ENCODE measurements at regions not wholly inside any gene's neighbourhood (a gene's known extent, or its start where the extent isn't known, plus 50 kb on each side); places are given as distances from the start of the nearest gene placed in this dataset.
"Not testable (repeated sequence)": the region's sequence is repeated elsewhere in the genome, so short reads cannot be mapped to it uniquely, and the experiment has no call there.

DNA sequence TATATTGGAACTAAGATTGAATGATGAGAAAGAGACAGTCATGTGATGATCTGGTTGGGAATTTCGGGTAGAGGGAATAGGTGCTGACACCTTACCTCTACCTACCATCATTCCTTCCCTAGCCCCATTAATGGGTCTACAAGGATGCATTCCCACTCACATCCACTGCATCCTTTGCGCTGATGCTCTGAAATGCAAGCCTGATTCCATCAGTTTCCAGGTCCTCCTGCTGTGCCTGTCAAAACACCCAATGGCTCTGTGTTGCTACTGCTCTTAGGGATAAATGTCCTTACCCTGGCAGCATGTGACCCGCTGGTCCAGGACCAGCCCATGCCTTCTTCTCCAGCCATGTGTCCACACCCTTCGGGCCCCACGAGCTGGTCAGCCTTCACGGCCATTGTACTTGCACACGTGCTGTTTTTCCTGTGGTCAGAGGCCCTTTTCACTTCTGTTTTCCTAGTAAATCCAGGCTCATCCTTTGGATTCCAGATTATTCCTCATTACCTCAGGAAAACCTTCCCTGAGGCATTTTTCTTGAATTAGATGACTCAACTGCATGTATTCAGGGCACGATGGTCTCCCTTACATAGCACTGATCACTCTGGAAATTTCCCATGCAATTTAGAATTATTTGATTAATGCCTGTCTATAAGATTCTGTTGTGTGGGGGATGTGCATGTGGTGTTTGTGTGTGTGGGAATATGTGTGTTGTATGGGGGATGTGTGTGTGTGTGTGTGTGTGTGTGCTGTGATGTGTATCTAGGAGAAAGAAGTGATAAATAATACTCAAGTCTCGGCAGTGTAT lies 185.0 kb downstream of the DIRAS2 start:
- no peak for DNase-seq

- no peak for DNase-seq
These were observed 184.1 kb downstream of the DIRAS2 start for GRCh38 chr9:90458485-90458884.

- no peak for DNase-seq
These were observed 183.3 kb downstream of the DIRAS2 start for GRCh38 chr9:90459321-90459720.

GRCh38 chr9:90460220-90460619 lies 182.4 kb downstream of the DIRAS2 start:
- no peak for DNase-seq

DNA sequence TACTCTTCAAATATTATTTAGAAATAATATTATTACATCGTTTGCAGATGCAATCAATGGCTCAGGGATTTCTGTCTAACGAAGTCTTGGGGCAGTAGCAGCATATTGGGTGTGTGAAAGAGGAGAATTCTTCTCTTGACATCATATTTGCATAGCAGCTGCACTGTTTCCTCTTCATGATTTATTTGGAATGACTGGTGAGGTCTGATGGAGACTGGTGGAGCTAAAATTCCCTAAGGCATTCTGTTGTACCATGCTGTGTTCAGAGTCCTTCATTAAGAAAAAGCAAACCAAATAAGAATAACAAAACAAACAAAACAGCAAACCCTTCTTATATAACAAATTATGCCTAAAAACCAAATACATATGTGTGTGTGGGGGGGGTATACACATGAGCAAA lies 177.6 kb downstream of the DIRAS2 start:
- no peak for DNase-seq

GRCh38 chr9:90466441-90466840 lies 176.2 kb downstream of the DIRAS2 start:
- no peak for DNase-seq

DNA sequence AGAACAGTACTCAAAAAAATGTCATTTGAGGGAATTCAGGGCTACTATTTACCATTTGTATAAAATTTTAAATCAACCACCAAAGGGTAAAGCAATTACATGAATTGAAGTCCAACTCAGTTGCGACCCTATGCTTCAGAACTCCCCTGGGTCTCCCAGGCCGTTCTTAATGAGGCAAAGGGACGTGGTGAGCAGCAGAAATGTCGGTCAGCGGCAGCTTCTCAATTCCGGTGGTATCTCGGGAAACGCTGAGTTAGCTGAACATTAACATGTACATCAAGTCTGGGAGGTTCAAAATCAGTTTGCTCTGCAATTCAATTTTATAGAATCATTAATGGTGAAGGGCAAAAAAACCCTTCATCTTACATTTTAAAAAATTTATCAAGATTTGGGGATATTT lies 173.2 kb downstream of the DIRAS2 start:
- DNase-seq: no peak

DNA sequence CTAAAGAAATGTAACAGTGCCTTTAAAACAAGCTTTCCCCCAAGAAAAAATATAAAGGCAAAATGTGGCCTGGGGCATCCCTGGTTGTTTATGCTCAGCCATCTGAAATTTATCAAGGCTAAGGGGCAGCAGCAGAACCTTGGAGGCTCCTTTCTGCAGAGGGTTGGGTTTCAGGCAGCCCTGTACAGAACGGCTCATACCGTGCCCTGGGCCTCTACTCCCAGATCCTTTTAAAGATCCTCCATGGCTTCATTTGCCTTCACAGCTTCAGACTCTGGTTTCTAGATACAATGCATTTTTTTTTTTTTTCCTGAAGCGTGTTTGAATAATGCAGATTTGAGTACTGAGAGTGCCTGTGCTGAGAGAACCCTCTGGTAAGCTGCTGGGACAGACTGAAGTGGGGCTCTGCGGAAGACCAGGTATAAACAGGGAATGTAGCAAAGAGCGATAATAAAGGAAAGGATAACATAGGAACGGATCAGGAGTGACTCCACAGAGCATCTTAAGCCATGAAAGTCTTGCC lies 172.7 kb downstream of the DIRAS2 start:
- DNase-seq: no peak

GRCh38 chr9:90476058-90476457 lies 166.6 kb downstream of the DIRAS2 start:
- DNase-seq: no peak

GRCh38 chr9:90477535-90477934 lies 165.1 kb downstream of the DIRAS2 start:
- no peak for DNase-seq

- DNase-seq: no peak
These were observed 163.8 kb downstream of the DIRAS2 start for GRCh38 chr9:90478821-90479220.

DNA sequence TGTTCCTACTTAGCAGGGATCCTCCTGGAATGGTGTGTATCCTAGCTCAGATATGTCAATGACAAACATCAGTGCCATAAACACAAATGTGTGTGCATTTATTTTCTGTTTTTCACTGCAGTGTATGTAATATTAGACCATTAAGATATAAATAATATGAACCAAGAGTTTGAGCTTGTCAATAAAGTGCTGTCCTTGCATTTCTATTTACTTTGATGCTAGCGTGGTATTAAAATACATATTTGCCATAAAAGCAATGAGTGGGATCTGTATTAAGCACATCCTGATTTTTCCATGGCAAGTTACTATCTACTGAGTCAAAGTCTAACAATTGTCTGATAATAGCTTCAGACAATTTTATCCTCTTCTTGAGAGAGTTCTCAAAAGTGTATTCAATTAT lies 157.6 kb downstream of the DIRAS2 start:
- DNase-seq: no peak

DNA sequence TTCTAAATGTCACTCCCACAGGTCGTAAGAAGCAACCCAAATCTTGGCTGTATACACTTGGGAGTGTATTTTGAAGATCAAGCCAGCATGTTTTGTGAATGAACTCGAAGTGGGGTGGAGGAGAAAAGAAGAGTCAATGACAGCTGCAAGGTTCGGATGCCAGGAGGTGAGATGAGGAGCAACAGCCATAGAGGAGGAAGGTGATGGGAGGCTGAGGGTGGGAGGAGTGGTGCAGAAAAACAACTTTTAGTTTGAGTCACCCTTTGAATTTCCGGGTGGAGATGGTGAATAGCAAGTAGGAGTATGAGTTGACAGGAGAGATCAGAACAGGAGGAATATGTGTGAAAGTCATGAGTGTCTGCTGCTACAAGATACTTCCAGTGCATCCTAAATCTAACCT lies 153.6 kb downstream of the DIRAS2 start:
- no peak for DNase-seq

- DNase-seq: no peak
These were observed 142.9 kb downstream of the DIRAS2 start for GRCh38 chr9:90499761-90500160.

DNA sequence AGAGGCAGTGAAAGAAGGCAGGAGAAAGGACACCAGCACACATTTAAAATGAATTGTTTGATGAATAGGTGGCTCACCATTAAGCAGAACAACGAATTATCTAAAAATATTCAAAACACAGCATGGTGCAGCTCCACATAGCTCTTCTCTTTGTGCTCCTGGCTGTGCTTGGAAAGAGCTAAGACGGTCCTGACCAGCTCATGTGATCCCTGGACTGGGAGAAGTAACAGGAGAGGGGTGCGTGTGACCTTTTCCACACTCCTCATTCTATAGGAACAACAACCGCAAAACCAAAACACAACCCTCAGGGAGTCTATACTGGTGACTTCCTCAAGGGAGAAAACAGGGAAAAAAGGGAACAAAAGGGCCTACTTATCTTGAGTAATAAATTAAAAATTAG lies 140.5 kb downstream of the DIRAS2 start:
- DNase-seq: no peak

- DNase-seq: no peak
These were observed 138.1 kb downstream of the DIRAS2 start for GRCh38 chr9:90504486-90504885.

GRCh38 chr9:90505695-90506094 lies 136.9 kb downstream of the DIRAS2 start:
- DNase-seq: no peak

DNA sequence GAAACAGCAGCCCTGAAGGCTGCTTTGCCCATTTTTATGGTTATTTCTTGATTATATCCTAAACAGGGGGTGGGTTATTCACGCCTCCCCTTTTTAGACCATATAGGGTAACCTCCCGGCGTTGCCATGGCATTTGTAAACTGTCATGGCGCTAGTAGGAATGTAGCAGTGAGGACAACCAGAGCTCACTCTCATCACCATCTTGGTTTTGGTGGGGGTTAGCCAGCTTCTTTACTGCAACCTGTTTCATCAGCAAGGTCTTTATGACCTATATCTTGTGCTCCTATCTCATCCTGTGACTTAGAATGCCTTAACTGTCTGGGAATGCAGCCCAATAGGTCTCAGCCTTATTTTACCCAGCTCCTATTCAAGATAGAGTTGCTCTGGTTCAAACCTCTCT lies 136.2 kb downstream of the DIRAS2 start:
- not testable (repeated sequence) for DNase-seq

- no peak for DNase-seq
These were observed 135.0 kb downstream of the DIRAS2 start for GRCh38 chr9:90507621-90508020.

DNA sequence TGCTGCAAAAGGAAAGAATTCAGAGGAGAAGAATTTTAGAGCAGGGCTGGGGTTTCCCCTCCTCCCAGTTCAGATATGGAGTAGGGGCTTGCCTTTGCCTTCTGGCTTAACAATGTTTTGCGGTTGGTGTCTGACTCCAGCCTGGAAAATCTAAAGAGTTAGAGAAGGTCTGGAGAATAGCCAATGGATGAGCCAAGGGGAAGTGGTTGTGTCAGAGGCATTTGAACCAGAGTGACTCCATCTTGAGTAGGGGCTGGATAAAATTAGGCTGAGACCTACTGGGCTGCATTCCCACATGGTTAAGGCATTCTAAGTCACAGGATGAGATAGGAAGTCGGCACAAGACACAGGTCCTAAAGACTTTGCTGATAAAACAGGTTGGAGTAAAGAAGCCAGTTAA lies 133.7 kb downstream of the DIRAS2 start:
- no peak for DNase-seq

DNA sequence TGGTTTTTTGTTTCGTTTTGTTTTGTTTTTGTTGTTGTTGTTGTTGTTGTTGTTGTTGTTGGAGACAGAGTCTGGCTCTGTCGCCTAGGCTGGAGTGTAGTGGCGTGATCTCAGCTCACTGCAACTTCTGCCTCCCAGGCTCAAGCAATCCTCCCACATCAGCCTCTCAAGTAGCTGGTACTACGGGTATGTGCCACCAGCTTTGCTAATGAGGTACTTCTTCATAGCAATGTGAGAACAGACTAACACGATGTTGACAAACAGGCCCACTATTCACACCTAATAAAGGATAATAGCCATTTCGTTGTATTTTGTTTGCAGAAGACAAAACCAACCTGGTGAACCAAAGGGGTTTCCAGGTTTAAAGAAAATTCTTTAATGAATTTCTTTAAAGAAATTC lies 130.9 kb downstream of the DIRAS2 start:
- no peak for DNase-seq

- DNase-seq: no peak
These were observed 127.7 kb downstream of the DIRAS2 start for GRCh38 chr9:90514877-90515276.

DNA sequence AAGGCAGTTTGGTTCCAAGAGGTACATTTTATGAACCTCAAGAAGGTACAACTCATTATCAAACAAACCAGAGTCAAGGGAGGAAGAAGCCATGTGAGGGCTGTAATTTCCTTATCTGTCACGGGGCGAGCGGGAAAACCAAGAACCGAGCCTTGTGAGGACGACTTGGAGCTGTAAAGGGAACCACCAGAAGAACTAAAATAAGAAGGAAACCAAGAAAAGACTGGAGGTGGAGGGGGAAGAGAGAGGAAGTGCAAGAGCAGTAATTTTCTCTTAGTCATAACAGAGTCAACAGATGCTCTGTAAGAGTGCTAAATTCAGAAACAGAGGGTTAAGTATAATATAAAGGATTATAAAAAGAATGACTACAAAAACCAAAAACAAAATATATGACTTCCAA lies 127.1 kb downstream of the DIRAS2 start:
- no peak for DNase-seq

- DNase-seq: no peak
These were observed 125.5 kb downstream of the DIRAS2 start for GRCh38 chr9:90517103-90517502.
